ENCODE measurements at regions not wholly inside any gene's neighbourhood (a gene's known extent, or its start where the extent isn't known, plus 50 kb on each side); places are given as distances from the start of the nearest gene placed in this dataset.

- TF ChIP-seq, protein P1, sequence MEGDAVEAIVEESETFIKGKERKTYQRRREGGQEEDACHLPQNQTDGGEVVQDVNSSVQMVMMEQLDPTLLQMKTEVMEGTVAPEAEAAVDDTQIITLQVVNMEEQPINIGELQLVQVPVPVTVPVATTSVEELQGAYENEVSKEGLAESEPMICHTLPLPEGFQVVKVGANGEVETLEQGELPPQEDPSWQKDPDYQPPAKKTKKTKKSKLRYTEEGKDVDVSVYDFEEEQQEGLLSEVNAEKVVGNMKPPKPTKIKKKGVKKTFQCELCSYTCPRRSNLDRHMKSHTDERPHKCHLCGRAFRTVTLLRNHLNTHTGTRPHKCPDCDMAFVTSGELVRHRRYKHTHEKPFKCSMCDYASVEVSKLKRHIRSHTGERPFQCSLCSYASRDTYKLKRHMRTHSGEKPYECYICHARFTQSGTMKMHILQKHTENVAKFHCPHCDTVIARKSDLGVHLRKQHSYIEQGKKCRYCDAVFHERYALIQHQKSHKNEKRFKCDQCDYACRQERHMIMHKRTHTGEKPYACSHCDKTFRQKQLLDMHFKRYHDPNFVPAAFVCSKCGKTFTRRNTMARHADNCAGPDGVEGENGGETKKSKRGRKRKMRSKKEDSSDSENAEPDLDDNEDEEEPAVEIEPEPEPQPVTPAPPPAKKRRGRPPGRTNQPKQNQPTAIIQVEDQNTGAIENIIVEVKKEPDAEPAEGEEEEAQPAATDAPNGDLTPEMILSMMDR (IDR thresholded peaks at IDR 0.05) = no peak
- TF ChIP-seq POLR2AphosphoS5 (IDR thresholded peaks at IDR 0.05; ENCODE audit: low read depth, low read length) = no peak
- TF ChIP-seq, protein P2, sequence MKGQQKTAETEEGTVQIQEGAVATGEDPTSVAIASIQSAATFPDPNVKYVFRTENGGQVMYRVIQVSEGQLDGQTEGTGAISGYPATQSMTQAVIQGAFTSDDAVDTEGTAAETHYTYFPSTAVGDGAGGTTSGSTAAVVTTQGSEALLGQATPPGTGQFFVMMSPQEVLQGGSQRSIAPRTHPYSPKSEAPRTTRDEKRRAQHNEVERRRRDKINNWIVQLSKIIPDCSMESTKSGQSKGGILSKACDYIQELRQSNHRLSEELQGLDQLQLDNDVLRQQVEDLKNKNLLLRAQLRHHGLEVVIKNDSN (IDR thresholded peaks at IDR 0.05; ENCODE audit: borderline replicate concordance, low read depth) = no peak
- no peak for TF ChIP-seq IRF3 (IDR thresholded peaks at IDR 0.05; ENCODE audit: low read depth, low read length)
- no peak for TF ChIP-seq RAD21 (IDR thresholded peaks at IDR 0.05; ENCODE audit: low read length)
- no peak for TF ChIP-seq MXI1 (IDR thresholded peaks at IDR 0.05; ENCODE audit: low read depth, low read length)
- no peak for TF ChIP-seq JUND (IDR thresholded peaks at IDR 0.05)
- TF ChIP-seq FOXM1 (IDR thresholded peaks at IDR 0.05; ENCODE audit: low read depth) = no peak
- no peak for TF ChIP-seq ZBTB33 (IDR thresholded peaks at IDR 0.05; ENCODE audit: borderline replicate concordance, low read depth)
- TF ChIP-seq EZH2phosphoT487 (IDR thresholded peaks at IDR 0.05; ENCODE audit: borderline replicate concordance, low read depth) = no peak
- TF ChIP-seq NRF1 (IDR thresholded peaks at IDR 0.05; ENCODE audit: low read depth, low read length) = no peak
- TF ChIP-seq PBX3 (IDR thresholded peaks at IDR 0.05) = no peak
- TF ChIP-seq GATA2 (CRISPR knock-in tag; IDR thresholded peaks at IDR 0.05) = no peak
- TF ChIP-seq SIN3A (IDR thresholded peaks at IDR 0.05; ENCODE audit: borderline replicate concordance, low read depth, low read length) = no peak
These were observed 485.6 kb upstream of the IL12A start for GRCh38 chr3:159502986-159503385.
